ENCODE measurements at regions not wholly inside any gene's neighbourhood (a gene's known extent, or its start where the extent isn't known, plus 50 kb on each side); places are given as distances from the start of the nearest gene placed in this dataset.

GRCh38 chr2:64319896-64320295 lies 134.1 kb upstream of the LGALSL start:
- no peak for TF ChIP-seq POLR2A (IDR thresholded peaks at IDR 0.05; ENCODE audit: extremely low read depth, insufficient read length)
- no peak for TF ChIP-seq MAX (IDR thresholded peaks at IDR 0.05; ENCODE audit: low read depth, low read length)
- TF ChIP-seq CTCF (IDR thresholded peaks at IDR 0.05; ENCODE audit: low read depth, low read length): no peak
- TF ChIP-seq MYC (IDR thresholded peaks at IDR 0.05; ENCODE audit: low read depth, low read length): no peak
- H3K4me3 ChIP-seq (ENCODE audit: low read depth, low read length): no peak overlapping the region
- DNase-seq (ENCODE audit: low read depth): no peak

DNA sequence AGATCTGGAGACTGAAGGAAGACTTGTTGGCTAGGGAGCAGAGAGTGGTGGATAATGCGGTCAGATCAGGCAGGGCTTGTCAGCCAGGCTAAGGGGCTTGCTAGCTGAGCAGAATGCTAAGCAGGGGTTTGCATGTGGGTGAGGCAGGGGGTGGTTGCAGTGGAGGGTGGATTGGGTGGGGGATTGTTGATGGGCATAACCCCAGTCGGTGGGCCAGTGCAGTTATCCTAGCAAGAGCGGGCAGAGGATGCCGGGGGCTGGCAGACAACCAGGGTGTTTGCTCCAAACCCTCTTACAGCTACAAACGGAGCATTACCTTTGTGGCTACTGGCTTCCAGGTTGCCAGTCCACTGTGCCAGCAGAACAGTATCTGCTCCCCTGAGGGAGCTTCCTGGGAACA lies 131.5 kb upstream of the LGALSL start:
- DNase-seq (ENCODE audit: low read depth): no peak
- TF ChIP-seq CTCF (IDR thresholded peaks at IDR 0.05; ENCODE audit: low read depth, low read length) (no peak), MAX (IDR thresholded peaks at IDR 0.05; ENCODE audit: low read depth, low read length) (no peak), MYC (IDR thresholded peaks at IDR 0.05; ENCODE audit: low read depth, low read length) (no peak), POLR2A (IDR thresholded peaks at IDR 0.05; ENCODE audit: extremely low read depth, insufficient read length) (no peak)
- no peak overlapping the region for H3K4me3 ChIP-seq (ENCODE audit: low read depth, low read length)

DNA sequence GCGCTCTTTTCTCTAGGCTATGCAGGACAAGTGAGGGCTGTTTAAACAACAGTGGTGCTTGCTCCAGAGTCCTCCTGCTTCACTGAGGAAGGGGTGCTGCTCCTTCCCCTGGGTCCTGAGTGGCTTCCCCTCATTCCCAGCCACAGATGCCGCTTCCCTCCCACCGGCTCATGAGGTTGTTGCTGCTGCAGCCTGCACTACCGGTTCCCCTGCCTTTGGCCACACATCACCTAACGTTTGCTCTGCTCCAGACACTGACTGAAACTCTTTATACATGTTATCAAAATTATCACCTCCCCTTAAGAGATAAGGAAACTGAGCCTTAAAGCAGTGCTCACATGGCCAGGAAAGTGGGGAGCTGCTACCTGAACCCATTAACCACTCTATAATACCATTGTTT lies 130.8 kb upstream of the LGALSL start:
- no peak for DNase-seq (ENCODE audit: low read depth)
- H3K4me3 ChIP-seq (ENCODE audit: low read depth, low read length): no peak overlapping the region
- TF ChIP-seq MYC (IDR thresholded peaks at IDR 0.05; ENCODE audit: low read depth, low read length): no peak
- TF ChIP-seq POLR2A (IDR thresholded peaks at IDR 0.05; ENCODE audit: extremely low read depth, insufficient read length): no peak
- no peak for TF ChIP-seq MAX (IDR thresholded peaks at IDR 0.05; ENCODE audit: low read depth, low read length)
- TF ChIP-seq CTCF (IDR thresholded peaks at IDR 0.05; ENCODE audit: low read depth, low read length): no peak

DNA sequence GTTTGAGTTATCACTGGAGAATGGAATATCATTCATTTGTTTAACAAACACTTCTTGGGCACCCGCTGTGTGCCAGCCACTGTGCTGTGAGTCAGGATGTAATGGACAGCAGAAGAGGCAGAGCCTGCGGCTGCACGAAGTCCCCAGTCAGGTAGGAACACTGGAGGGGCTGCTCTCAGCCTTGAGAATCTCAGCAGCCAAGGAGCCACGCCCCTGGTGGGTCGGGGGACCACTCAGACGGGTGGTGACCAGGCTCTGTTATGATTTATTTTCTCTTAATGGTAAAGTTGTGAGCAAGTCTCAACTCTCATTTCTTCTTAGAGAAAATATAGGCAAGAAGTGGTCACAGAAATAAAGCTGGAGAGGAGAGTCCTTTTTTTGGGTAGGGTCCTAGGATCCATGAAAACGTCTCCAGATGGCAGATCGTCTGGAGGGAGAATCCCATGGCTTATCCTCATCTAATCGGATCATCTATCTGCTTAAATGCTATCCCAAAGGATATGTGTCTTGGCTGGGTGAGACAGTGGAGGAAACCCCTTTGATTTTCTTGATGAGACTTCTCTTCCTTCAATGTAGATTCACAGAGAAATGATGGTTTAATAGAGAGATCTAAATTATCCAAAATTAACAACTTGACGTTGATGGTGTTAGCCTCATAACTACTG lies 129.1 kb upstream of the LGALSL start:
- no peak for DNase-seq (ENCODE audit: low read depth)
- TF ChIP-seq CTCF (IDR thresholded peaks at IDR 0.05; ENCODE audit: low read depth, low read length) (no peak), MAX (IDR thresholded peaks at IDR 0.05; ENCODE audit: low read depth, low read length) (no peak), MYC (IDR thresholded peaks at IDR 0.05; ENCODE audit: low read depth, low read length) (no peak), POLR2A (IDR thresholded peaks at IDR 0.05; ENCODE audit: extremely low read depth, insufficient read length) (no peak)
- H3K4me3 ChIP-seq (ENCODE audit: low read depth, low read length): no peak overlapping the region

DNA sequence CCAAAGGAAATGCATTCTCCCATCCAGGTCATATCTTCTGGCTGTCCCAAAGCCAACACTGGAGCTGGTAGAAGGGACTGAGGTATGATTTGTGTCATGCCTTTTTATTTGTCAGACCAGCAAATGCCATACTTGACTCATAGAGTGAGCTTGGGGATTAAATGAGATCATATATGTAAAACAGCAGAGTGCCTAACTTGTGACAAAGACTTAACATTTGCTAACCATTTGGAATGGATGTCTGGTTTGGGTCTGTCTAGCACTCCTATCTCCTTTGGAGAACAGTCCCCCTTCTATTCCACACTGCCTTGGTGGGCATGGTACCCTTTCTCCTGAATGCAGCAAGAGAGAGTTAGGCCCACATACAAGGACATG lies 128.5 kb upstream of the LGALSL start:
- no peak for DNase-seq (ENCODE audit: low read depth)
- no peak overlapping the region for H3K4me3 ChIP-seq (ENCODE audit: low read depth, low read length)
- TF ChIP-seq POLR2A (IDR thresholded peaks at IDR 0.05; ENCODE audit: extremely low read depth, insufficient read length): no peak
- TF ChIP-seq CTCF (IDR thresholded peaks at IDR 0.05; ENCODE audit: low read depth, low read length): no peak
- TF ChIP-seq MYC (IDR thresholded peaks at IDR 0.05; ENCODE audit: low read depth, low read length): no peak
- TF ChIP-seq MAX (IDR thresholded peaks at IDR 0.05; ENCODE audit: low read depth, low read length): no peak
